Umbilical cord (tissue), 1 donor: ENCODE measurements at regions not wholly inside any gene's neighbourhood (a gene's known extent, or its start where the extent isn't known, plus 50 kb on each side); places are given as distances from the start of the nearest gene placed in this dataset.

Source experiments
- DNase-seq: peaks from one replicate; pipeline ENCODE4 v3.0.0-alpha.2; 2015; ENCODE audit warnings: low spot score

DNA sequence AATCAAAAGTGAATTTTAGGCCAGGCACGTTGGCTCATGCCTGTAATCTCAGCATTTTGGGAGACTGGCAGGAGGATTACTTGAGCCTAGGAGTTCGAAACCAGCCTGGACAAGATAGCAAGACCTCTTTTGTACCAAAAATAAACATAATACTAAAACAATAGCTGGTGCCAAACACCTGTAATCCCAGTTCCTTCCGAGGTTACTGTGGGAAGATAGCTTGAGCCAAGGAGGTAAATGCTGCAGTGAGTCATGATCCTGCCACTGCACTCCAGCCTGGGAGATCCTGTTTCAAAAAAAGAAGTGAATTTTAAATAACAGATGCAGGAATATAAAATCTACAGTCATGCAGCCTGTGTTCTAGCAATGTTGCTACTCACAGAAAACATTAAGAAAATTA, 488.3 kb downstream of the PPARGC1A start:
- no peak for DNase-seq

- no peak for DNase-seq
Measured at GRCh38 chr4:23392860-23393458, 496.9 kb downstream of the PPARGC1A start.

GRCh38 chr4:23390246-23390645, 499.6 kb downstream of the PPARGC1A start:
- DNase-seq: no peak

GRCh38 chr4:23388699-23389395, 501.0 kb downstream of the PPARGC1A start:
- DNase-seq: no peak

- DNase-seq: no peak
Measured at GRCh38 chr4:23388255-23388654, 501.6 kb downstream of the PPARGC1A start.

- DNase-seq: no peak
Measured at GRCh38 chr4:23384741-23385140, 505.1 kb downstream of the PPARGC1A start.

DNA sequence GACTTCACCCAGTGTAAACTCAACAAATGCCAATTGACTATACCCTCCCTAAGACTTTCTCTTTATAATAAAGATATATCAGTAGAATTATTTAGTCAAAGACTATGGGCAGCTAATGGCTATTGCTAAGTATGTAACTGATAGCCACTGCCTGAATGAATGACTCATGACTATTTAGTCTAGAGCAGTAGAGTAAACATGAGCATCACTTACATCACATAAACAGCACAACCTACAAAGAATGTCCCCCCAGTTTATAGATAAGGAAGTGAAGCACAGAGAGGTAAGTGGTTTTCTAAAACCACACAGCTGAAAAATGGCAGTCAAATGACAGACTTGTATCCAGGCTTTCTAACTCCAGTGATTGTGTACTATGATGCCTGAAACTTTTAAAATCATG, 507.0 kb downstream of the PPARGC1A start:
- no peak for DNase-seq

DNA sequence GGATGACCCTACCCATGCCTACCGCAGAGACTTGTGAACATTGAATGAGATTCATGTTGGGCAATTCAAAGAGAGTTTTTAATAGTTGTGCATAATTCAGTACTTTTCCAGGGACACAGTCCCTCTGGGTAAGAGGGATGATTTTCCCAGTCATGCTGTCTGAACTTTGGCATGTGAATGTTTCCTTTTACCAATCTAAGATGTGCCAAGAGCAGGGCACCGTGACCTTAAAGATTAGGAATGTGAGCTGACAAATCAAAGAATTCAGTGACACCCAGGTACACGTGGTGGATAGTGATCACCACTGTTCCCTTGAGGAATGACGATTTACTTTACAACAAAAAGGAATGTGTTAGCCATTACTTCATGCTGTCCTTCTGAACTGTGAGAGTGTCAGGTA, 515.6 kb downstream of the PPARGC1A start:
- no peak for DNase-seq

DNA sequence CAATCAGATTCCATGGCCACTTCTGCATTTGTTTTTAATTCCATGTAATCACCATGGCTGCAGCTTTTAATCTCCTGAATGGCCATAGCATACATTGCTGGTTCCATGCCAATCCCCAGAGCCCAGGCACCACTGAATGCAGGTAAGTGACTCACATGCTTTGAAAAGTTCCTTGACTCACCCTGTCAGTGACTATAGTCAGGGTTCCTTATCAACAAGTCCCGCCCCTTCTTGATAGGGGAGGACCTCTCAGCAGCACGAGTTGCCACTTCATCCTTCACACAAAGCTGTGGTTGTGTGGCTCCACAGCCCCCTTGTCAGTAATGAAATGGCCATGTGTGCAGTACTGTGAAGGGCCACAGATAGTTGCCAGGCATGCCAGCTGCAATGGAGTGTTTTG, 516.6 kb downstream of the PPARGC1A start:
- no peak for DNase-seq

DNA sequence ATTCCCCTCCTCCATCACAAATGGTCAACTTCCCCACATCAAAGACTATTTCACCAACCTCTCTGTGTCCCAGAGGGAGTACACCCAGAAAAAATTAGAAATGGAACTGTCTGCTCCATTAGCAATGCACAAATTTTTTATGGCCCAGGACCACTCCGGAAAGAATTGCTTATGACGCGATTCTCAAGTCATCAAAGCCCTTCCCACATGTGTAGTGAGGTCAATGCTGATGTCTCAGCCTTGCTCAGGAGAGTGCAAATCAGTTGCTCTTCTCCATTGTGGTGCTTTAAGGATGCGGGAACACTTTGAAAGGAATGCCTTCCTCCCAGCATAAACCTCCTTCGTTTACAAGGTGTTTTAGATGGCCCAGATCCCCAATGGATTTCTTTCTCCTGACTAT, 518.3 kb downstream of the PPARGC1A start:
- DNase-seq: no peak

DNA sequence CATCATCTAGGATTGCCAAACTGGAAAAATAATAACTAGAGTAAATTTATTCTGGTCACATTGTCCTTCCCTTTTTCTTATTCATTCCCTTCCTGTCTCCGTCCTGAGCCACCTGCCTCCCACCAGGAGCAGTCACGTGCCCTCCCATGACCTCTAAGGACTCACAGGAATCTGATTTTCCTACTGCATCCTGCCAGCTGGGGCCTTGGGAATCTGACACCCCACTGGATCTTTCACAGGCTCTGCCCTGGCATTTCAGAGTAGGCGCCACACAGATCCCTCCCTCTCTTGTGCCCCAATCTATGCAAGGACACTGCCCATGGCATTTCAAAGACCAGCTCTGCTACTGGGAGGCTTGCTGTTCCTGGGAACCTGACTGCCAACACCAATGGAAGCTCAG, 520.5 kb downstream of the PPARGC1A start:
- no peak for DNase-seq

GRCh38 chr4:23368081-23368697, 521.7 kb downstream of the PPARGC1A start:
- DNase-seq: no peak

DNA sequence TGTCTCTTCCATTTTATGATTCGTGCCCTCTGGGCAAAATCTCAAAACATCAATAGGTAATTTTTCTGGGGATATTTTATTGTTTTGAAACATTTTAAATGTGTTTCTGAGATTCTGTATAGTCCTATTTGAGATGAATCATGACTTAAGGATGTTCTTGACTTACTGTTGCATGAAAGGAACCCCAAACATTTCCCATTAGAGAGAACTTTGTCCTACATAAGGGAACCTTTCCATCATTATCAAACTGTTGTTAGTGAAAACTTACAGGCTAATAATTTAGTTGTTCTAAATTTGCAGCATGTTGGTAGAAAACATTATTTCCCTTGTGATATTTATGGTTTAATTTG, 523.3 kb downstream of the PPARGC1A start:
- no peak for DNase-seq

DNA sequence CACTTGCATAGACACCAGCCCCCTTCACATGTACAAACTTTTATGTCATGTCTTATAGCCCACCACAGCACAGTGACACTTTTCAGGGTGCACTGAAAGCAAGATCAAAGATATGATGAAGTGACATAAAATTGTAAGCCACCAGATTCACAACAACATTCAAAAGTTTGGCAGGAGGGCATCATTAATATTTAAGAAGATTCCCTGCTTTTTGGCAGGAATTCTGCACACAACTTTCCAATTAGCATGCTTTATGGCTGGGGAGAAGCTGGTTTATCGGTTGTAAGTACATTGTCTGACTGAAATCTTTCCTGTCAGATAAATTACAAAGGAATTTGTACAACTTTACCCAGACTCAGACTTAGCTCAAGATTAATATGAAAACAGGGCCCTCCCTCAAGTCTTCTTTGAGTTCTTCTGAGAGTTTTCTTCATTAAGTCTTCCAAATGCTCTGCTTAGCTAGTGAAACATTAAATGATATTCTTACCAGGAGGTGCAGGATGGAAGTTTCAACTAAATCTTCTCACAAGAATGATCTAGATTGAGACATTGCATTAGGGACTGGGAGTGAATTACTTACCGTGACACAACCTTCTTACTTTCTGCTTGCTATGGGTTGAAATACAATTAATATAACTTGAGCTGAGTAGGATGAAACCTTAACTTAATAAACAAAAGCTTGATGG, 523.8 kb downstream of the PPARGC1A start:
- no peak for DNase-seq

DNA sequence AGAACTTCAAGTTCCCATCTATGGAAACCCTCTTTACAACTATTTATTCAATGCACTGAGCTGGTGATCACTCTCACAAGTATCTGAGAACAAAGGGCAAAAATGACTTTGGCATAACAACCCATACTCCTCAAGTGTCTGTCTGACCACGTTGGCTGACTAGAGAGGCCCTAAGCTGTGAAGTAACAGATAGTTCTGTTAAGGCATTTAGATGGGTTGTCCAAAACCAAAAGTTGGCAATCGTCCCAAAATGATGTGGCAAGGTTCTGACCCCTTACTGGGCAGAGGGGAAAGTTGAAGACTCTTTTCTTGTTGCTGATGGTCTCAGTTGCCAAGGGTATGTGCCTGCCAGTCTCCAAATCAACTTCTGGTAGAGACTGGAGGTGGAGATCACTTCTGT, 524.8 kb downstream of the PPARGC1A start:
- no peak for DNase-seq

GRCh38 chr4:23364167-23364566, 525.7 kb downstream of the PPARGC1A start:
- no peak for DNase-seq

DNA sequence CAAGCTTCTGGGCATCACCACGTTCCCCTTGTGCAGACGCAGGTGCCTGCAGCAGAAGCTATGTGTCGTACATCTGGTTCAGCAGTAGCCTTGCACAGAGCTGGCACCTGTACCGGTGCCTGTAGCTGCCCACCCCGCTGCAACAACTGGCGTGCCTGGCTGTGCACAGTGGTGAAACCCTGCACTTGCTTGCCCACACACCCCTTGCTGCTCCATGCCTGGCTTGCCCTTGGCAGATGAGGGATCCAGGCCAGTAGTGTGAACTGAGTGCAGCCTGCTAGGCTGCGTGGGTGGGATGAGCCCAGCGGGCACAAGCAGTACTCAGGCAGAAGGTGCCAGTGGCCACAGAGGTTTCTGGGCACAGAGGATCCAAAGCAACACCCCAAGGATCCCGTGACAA, 528.4 kb downstream of the PPARGC1A start:
- no peak for DNase-seq

GRCh38 chr4:23360718-23361117, 529.1 kb downstream of the PPARGC1A start:
- no peak for DNase-seq

DNA sequence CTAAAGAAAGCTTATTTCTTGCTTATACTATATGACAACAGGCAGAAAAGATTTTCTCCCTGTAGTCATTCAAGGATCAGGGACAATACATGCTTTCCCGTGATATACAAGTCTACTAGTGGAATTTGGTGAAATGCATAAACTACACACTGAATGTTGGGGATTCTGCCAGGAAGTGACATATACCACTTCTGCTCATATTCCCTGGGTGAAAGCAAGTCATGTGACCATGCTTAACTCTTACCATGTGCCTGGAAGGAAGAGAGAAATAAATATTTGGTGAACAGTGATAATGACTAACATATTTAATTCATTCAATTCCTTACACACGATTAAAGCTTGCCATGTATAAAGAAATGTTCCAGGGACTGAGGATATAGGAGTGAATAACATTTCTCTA, 534.6 kb downstream of the PPARGC1A start:
- no peak for DNase-seq

- no peak for DNase-seq
Measured at GRCh38 chr4:23353200-23353599, 536.6 kb downstream of the PPARGC1A start.

DNA sequence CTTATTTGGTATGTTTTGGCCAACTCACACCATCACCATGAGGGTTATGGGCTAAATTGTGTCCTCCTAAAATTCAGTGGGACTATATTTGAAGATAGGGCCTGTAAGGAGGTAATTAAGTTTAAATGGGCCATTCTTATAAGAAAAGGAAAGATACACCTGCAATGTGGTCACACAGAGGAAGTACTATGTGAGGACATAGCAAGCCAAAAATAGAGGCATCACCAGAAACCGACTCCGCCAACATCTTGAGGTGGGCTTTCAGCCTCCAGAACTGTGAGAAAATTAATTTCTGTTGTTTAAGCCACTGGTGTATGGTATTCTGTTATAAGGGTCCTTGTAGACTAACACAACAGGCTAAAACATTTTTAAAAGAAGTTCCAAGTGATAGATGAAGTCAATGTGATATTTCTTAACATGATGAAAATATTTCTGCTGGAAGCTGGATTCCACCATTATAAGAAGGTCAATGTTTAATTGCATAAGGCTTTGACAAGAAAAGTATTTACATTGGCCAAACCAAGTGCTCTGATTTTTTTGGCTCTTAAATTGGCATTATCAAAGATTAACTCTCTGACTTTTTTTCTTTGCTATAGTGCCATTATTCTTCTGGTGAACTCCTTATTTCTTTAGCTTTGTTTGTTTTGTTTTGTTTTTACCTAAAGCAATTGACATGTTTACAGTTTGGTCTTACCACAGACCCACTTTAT, 540.9 kb downstream of the PPARGC1A start:
- no peak for DNase-seq

- no peak for DNase-seq
Measured at GRCh38 chr4:23337292-23337691, 552.6 kb downstream of the PPARGC1A start.
